ENCODE measurements at regions not wholly inside any gene's neighbourhood (a gene's known extent, or its start where the extent isn't known, plus 50 kb on each side); places are given as distances from the start of the nearest gene placed in this dataset.

- no peak for TF ChIP-seq CTCF (conservative IDR thresholded peaks at IDR 0.05; ENCODE audit: low read depth in 2 of 2)
- no peak for TF ChIP-seq NANOG (IDR thresholded peaks at IDR 0.05; ENCODE audit: borderline replicate concordance)
- no peak for TF ChIP-seq POLR2AphosphoS5 (IDR thresholded peaks at IDR 0.05; ENCODE audit: low read depth)
Measured at GRCh38 chr7:41465571-41465970, 237.3 kb downstream of the INHBA start (continued).

DNA sequence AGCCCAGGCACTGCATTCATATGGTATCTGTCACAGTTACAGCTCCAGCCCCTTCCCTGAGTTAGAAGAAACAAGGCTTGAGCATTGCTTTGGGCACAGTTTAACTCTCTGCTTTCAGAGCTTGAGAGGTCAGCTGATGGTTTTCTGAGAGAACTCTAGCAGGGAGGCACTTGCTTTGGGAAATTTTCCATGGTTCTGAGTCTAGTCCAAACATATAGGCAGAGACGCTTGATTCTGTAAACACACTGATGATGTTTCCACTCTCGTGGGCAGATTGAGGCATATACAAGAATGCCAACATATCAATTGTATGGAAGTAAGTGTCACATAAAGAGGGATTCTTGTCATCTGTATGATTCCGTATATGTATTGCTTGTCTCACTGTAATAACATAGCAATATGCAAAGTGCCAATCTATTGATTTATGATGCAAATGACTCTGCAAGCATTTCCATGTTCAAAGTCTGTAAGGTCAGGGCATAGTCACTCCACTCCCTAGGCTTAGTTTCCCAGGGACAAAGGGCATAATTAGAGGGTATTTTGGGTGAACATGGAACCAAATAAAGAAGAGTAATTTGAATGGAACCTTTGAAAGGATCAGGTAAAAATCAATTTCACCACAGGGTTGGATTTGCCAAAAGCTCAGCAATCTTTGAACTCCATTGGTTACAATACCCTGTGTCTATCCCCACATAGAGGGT is 239.0 kb downstream of the INHBA start:
- Histone ChIP-seq H3K27ac (ENCODE audit: low read depth) (no peak overlapping the region), H3K36me3 (ENCODE audit: insufficient read depth) (no peaks in the 10 kb centered on the region), H3K9me2 (ENCODE audit: insufficient read depth) (peaks cover 10% of the 10 kb centered on the region), H3K4me3 (no peak overlapping the region), H3K4me2 (no peak overlapping the region), H3F3A (replicated peaks; ENCODE audit: low read depth) (no peaks in the 10 kb centered on the region), H3K27me3 (ENCODE audit: insufficient read depth) (no peaks in the 10 kb centered on the region), H3K4me1 (ENCODE audit: insufficient read depth) (no peaks in the 10 kb centered on the region), H4K20me1 (replicated peaks; ENCODE audit: insufficient read depth) (no peaks in the 10 kb centered on the region), H2AFZ (no peak overlapping the region), H3K79me2 (replicated peaks; ENCODE audit: insufficient read depth) (no peaks in the 10 kb centered on the region)
- ATAC-seq = no peak
- Mint-ChIP-seq H3K36me3 (ENCODE audit: low read depth) (no peaks in the 10 kb centered on the region), H3K27me3 (ENCODE audit: insufficient read depth, low read depth, poor library complexity) (no peaks in the 10 kb centered on the region), H3K4me3 (no peak overlapping the region), H3K9me3 (no peaks in the 10 kb centered on the region), H3K4me1 (peaks cover 6% of the 10 kb centered on the region; the same call in 2 of the 3 replicates), H3K27ac (no peak overlapping the region)
- no peak for DNase-seq (ENCODE audit: low spot score)
- no peak for TF ChIP-seq ZNF114 (CRISPR knock-in tag; IDR thresholded peaks at IDR 0.05)
- no peak for TF ChIP-seq CTCF (conservative IDR thresholded peaks at IDR 0.05; ENCODE audit: low read depth in 2 of 2)
- TF ChIP-seq EZH2phosphoT487 (IDR thresholded peaks at IDR 0.05; ENCODE audit: unreplicated experiment) = no peak
- TF ChIP-seq STAT1 (IDR thresholded peaks at IDR 0.05; ENCODE audit: unreplicated experiment) = no peak
- TF ChIP-seq JUNB (IDR thresholded peaks at IDR 0.05; ENCODE audit: unreplicated experiment) = no peak
- TF ChIP-seq ZNF462 (CRISPR knock-in tag; IDR thresholded peaks at IDR 0.05) = no peak
- no peak for TF ChIP-seq NANOG (IDR thresholded peaks at IDR 0.05; ENCODE audit: borderline replicate concordance)

Measured in GM23338 (cell line).